Testis (tissue), 2 donors: ENCODE measurements at regions not wholly inside any gene's neighbourhood (a gene's known extent, or its start where the extent isn't known, plus 50 kb on each side); places are given as distances from the start of the nearest gene placed in this dataset.

Experiments used
- POLR2A ChIP-seq: fragments of 450-650 bp; IDR thresholded peaks from one replicate; pipeline ENCODE4 v1.6.1; 2017; ENCODE audit warnings: antibody characterized with exemption, mild to moderate bottlenecking, moderate library complexity
- TF ChIP-seq, protein P1 (sequence below), 3 experiments: fragments of 450-650 bp in 2 of 3; fragments of 200-600 bp in 1 of 3; sonication (generic) in 1 of 3; IDR thresholded peaks; one replicate each; pipeline ENCODE4 v1.5.1; 2016 to 2019; ENCODE audit warnings: antibody characterized with exemption in 3 of 3, mild to moderate bottlenecking in 2 of 3, moderate library complexity in 1 of 3

DNA sequence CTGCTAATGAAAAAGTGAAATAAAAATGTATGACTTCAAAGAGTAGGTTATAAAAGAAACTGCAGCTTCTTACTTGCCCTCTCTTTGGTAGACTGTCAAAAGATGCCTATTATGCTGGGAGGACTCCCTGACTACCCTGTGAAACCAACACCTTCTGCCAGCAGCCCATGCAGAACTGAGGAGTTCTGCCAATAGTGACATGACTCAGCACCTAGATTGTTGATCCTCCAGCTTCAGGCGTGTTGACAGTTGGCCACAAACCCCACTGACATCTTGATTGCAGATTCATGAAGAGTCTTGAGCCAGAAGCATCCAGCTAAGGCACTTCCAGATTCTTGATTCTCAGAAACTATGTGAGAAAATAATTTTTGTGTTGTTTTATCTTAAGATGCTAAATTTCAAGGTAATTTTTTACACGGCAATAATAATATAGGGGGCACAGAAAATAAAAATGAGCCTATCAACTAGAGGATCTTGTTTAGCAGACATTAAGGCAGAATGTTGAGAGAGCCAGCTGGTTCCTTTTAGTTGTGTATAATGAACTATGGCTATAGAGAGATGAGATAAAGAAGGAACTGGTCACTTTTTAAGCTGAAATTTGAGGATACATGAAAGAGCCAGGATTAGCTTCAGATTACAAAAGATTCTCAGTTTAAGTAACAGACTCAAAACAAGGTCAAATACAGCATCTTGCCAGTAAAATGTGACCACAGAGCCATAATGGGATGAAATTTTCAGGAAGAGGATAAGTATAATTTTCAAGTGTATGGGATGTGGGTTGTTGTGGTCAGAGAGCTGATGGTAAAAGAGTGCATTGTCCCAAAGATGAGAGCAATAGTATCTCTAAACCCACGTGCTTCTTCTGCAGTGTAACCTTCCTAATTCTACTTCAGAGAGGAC lies 588.7 kb upstream of the CBLB start:
- TF ChIP-seq, protein P1, sequence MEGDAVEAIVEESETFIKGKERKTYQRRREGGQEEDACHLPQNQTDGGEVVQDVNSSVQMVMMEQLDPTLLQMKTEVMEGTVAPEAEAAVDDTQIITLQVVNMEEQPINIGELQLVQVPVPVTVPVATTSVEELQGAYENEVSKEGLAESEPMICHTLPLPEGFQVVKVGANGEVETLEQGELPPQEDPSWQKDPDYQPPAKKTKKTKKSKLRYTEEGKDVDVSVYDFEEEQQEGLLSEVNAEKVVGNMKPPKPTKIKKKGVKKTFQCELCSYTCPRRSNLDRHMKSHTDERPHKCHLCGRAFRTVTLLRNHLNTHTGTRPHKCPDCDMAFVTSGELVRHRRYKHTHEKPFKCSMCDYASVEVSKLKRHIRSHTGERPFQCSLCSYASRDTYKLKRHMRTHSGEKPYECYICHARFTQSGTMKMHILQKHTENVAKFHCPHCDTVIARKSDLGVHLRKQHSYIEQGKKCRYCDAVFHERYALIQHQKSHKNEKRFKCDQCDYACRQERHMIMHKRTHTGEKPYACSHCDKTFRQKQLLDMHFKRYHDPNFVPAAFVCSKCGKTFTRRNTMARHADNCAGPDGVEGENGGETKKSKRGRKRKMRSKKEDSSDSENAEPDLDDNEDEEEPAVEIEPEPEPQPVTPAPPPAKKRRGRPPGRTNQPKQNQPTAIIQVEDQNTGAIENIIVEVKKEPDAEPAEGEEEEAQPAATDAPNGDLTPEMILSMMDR (IDR thresholded peaks at IDR 0.05): no peak
- TF ChIP-seq POLR2A: no peak
